ENCODE measurements at regions not wholly inside any gene's neighbourhood (a gene's known extent, or its start where the extent isn't known, plus 50 kb on each side); places are given as distances from the start of the nearest gene placed in this dataset.

- no peak overlapping the region for H3K4me3 ChIP-seq (ENCODE audit: low read depth, low read length)
- peaks cover 15% of the 10 kb centered on the region for H3K27me3 Mint-ChIP-seq
- ATAC-seq (ENCODE audit: low read depth in 2 of 2) (no peak), DNase-seq (no peak)
- H3K27ac ChIP-seq (ENCODE audit: insufficient read depth, low read length, poor library complexity, severe bottlenecking), result no peak overlapping the region
- H3K4me1 ChIP-seq (ENCODE audit: control insufficient read depth, insufficient read depth, low read length, poor library complexity, severe bottlenecking), result no peaks in the 10 kb centered on the region
- no peak overlapping the region for H3K4me3 Mint-ChIP-seq
- peaks cover 10% of the 10 kb centered on the region for H3K27me3 ChIP-seq (ENCODE audit: control insufficient read depth, insufficient read depth, low read length)
- no peaks in the 10 kb centered on the region for H3K36me3 ChIP-seq (ENCODE audit: control insufficient read depth, insufficient read depth, low read length)
- H3K9me3 Mint-ChIP-seq, result peaks cover 0 to 8% (median 3%) of the 10 kb centered on the region in 7 donors
- no peak overlapping the region for H3K27ac Mint-ChIP-seq
- no peaks in the 10 kb centered on the region for H3K4me1 Mint-ChIP-seq
- no peaks in the 10 kb centered on the region for H3K36me3 Mint-ChIP-seq
- H3K9me3 ChIP-seq (ENCODE audit: control insufficient read depth in 2 of 2, low read length in 2 of 2), result no peaks in the 10 kb centered on the region
Measured at GRCh38 chr16:51443934-51444333, 292.9 kb upstream of the SALL1 start.

GRCh38 chr16:51442141-51442870, 291.2 kb upstream of the SALL1 start:
- Mint-ChIP-seq H3K9me3 (peaks cover 0 to 8% (median 3%) of the 10 kb centered on the region in 7 donors), H3K36me3 (no peaks in the 10 kb centered on the region)
- ATAC-seq (ENCODE audit: low read depth in 2 of 2), result no peak

GRCh38 chr16:51440131-51440889, 289.2 kb upstream of the SALL1 start:
- H3K4me3 ChIP-seq (ENCODE audit: low read depth, low read length), result no peak overlapping the region
- no peaks in the 10 kb centered on the region for H3K36me3 Mint-ChIP-seq
- no peaks in the 10 kb centered on the region for H3K4me1 ChIP-seq (ENCODE audit: control insufficient read depth, insufficient read depth, low read length, poor library complexity, severe bottlenecking)
- H3K9me3 Mint-ChIP-seq, result peaks cover 0 to 8% (median under 1%) of the 10 kb centered on the region in 7 donors
- no peaks in the 10 kb centered on the region for H3K36me3 ChIP-seq (ENCODE audit: control insufficient read depth, insufficient read depth, low read length)
- ATAC-seq (ENCODE audit: low read depth in 2 of 2) (no peak), DNase-seq (no peak)
- no peak overlapping the region for H3K27ac Mint-ChIP-seq
- peaks cover 10% of the 10 kb centered on the region for H3K27me3 ChIP-seq (ENCODE audit: control insufficient read depth, insufficient read depth, low read length)
- no peaks in the 10 kb centered on the region for H3K4me1 Mint-ChIP-seq
- no peaks in the 10 kb centered on the region for H3K9me3 ChIP-seq (ENCODE audit: control insufficient read depth in 2 of 2, low read length in 2 of 2)
- peaks cover 15% of the 10 kb centered on the region for H3K27me3 Mint-ChIP-seq
- no peak overlapping the region for H3K4me3 Mint-ChIP-seq
- no peak overlapping the region for H3K27ac ChIP-seq (ENCODE audit: insufficient read depth, low read length, poor library complexity, severe bottlenecking)

More at GRCh38 chr16:51442141-51442870, 291.2 kb upstream of the SALL1 start:
- no peak overlapping the region for H3K27ac Mint-ChIP-seq
- no peaks in the 10 kb centered on the region for H3K4me1 ChIP-seq (ENCODE audit: control insufficient read depth, insufficient read depth, low read length, poor library complexity, severe bottlenecking)
- DNase-seq, result no peak
- H3K27me3 Mint-ChIP-seq, result peaks cover 15% of the 10 kb centered on the region
- no peak overlapping the region for H3K4me3 ChIP-seq (ENCODE audit: low read depth, low read length)
- H3K27ac ChIP-seq (ENCODE audit: insufficient read depth, low read length, poor library complexity, severe bottlenecking), result no peak overlapping the region
- H3K4me1 Mint-ChIP-seq, result no peaks in the 10 kb centered on the region
- no peak overlapping the region for H3K4me3 Mint-ChIP-seq
- no peaks in the 10 kb centered on the region for H3K36me3 ChIP-seq (ENCODE audit: control insufficient read depth, insufficient read depth, low read length)
- H3K27me3 ChIP-seq (ENCODE audit: control insufficient read depth, insufficient read depth, low read length), result peaks cover 10% of the 10 kb centered on the region
- H3K9me3 ChIP-seq (ENCODE audit: control insufficient read depth in 2 of 2, low read length in 2 of 2), result no peaks in the 10 kb centered on the region

GRCh38 chr16:51439271-51439670, 288.2 kb upstream of the SALL1 start:
- Histone ChIP-seq H3K27ac (ENCODE audit: insufficient read depth, low read length, poor library complexity, severe bottlenecking) (no peak overlapping the region), H3K9me3 (ENCODE audit: control insufficient read depth in 2 of 2, low read length in 2 of 2) (no peaks in the 10 kb centered on the region), H3K27me3 (ENCODE audit: control insufficient read depth, insufficient read depth, low read length) (peaks cover 10% of the 10 kb centered on the region), H3K4me1 (ENCODE audit: control insufficient read depth, insufficient read depth, low read length, poor library complexity, severe bottlenecking) (no peaks in the 10 kb centered on the region), H3K36me3 (ENCODE audit: control insufficient read depth, insufficient read depth, low read length) (no peaks in the 10 kb centered on the region), H3K4me3 (ENCODE audit: low read depth, low read length) (no peak overlapping the region)
- no peak for DNase-seq
- Mint-ChIP-seq H3K36me3 (no peaks in the 10 kb centered on the region), H3K27ac (no peak overlapping the region), H3K9me3 (peaks cover 0 to 8% (median 1%) of the 10 kb centered on the region in 7 donors), H3K4me1 (no peaks in the 10 kb centered on the region), H3K27me3 (peaks cover 15% of the 10 kb centered on the region), H3K4me3 (no peak overlapping the region)
- ATAC-seq (ENCODE audit: low read depth in 2 of 2), result no peak

GRCh38 chr16:51436742-51437141, 285.7 kb upstream of the SALL1 start:
- Mint-ChIP-seq H3K4me1 (no peaks in the 10 kb centered on the region), H3K27me3 (peaks cover 11% of the 10 kb centered on the region), H3K27ac (no peak overlapping the region), H3K36me3 (no peaks in the 10 kb centered on the region), H3K9me3 (peaks cover 0 to 8% (median 0%) of the 10 kb centered on the region in 7 donors), H3K4me3 (no peak overlapping the region)
- Histone ChIP-seq H3K9me3 (ENCODE audit: control insufficient read depth in 2 of 2, low read length in 2 of 2) (no peaks in the 10 kb centered on the region), H3K36me3 (ENCODE audit: control insufficient read depth, insufficient read depth, low read length) (no peaks in the 10 kb centered on the region), H3K4me3 (ENCODE audit: low read depth, low read length) (no peak overlapping the region), H3K27me3 (ENCODE audit: control insufficient read depth, insufficient read depth, low read length) (peaks cover 10% of the 10 kb centered on the region), H3K4me1 (ENCODE audit: control insufficient read depth, insufficient read depth, low read length, poor library complexity, severe bottlenecking) (no peaks in the 10 kb centered on the region), H3K27ac (ENCODE audit: insufficient read depth, low read length, poor library complexity, severe bottlenecking) (no peak overlapping the region)
- DNase-seq (no peak), ATAC-seq (ENCODE audit: low read depth in 2 of 2) (no peak)

GRCh38 chr16:51434567-51435198, 283.6 kb upstream of the SALL1 start:
- ATAC-seq (ENCODE audit: low read depth in 2 of 2), result no peak
- H3K4me3 Mint-ChIP-seq, result no peak overlapping the region
- H3K27me3 Mint-ChIP-seq, result no peaks in the 10 kb centered on the region
- Histone ChIP-seq H3K36me3 (ENCODE audit: control insufficient read depth, insufficient read depth, low read length) (no peaks in the 10 kb centered on the region), H3K27me3 (ENCODE audit: control insufficient read depth, insufficient read depth, low read length) (peaks cover 3% of the 10 kb centered on the region), H3K9me3 (ENCODE audit: control insufficient read depth in 2 of 2, low read length in 2 of 2) (no peaks in the 10 kb centered on the region), H3K27ac (ENCODE audit: insufficient read depth, low read length, poor library complexity, severe bottlenecking) (no peak overlapping the region), H3K4me3 (ENCODE audit: low read depth, low read length) (no peak overlapping the region), H3K4me1 (ENCODE audit: control insufficient read depth, insufficient read depth, low read length, poor library complexity, severe bottlenecking) (no peaks in the 10 kb centered on the region)
- DNase-seq, result no peak
- H3K27ac Mint-ChIP-seq, result no peak overlapping the region
- H3K36me3 Mint-ChIP-seq, result no peaks in the 10 kb centered on the region
- H3K9me3 Mint-ChIP-seq, result peaks cover 0 to 7% (median 1%) of the 10 kb centered on the region in 7 donors
- H3K4me1 Mint-ChIP-seq, result no peaks in the 10 kb centered on the region

GRCh38 chr16:51433599-51433998, 282.5 kb upstream of the SALL1 start:
- H3K9me3 Mint-ChIP-seq, result peaks cover 0 to 12% (median 5%) of the 10 kb centered on the region in 7 donors
- no peaks in the 10 kb centered on the region for H3K4me1 Mint-ChIP-seq
- Histone ChIP-seq H3K4me3 (ENCODE audit: low read depth, low read length) (no peak overlapping the region), H3K4me1 (ENCODE audit: control insufficient read depth, insufficient read depth, low read length, poor library complexity, severe bottlenecking) (no peaks in the 10 kb centered on the region), H3K9me3 (ENCODE audit: control insufficient read depth in 2 of 2, low read length in 2 of 2) (no peaks in the 10 kb centered on the region), H3K27me3 (ENCODE audit: control insufficient read depth, insufficient read depth, low read length) (no peaks in the 10 kb centered on the region), H3K36me3 (ENCODE audit: control insufficient read depth, insufficient read depth, low read length) (no peaks in the 10 kb centered on the region), H3K27ac (ENCODE audit: insufficient read depth, low read length, poor library complexity, severe bottlenecking) (no peak overlapping the region)
- no peaks in the 10 kb centered on the region for H3K27me3 Mint-ChIP-seq
- H3K27ac Mint-ChIP-seq, result no peak overlapping the region
- H3K4me3 Mint-ChIP-seq, result no peak overlapping the region
- ATAC-seq (ENCODE audit: low read depth in 2 of 2) (no peak), DNase-seq (no peak)
- no peaks in the 10 kb centered on the region for H3K36me3 Mint-ChIP-seq

Data from CD4-positive, CD25-positive, alpha-beta regulatory T cell (primary cell).